ENCODE measurements at regions not wholly inside any gene's neighbourhood (a gene's known extent, or its start where the extent isn't known, plus 50 kb on each side); places are given as distances from the start of the nearest gene placed in this dataset.

GRCh38 chr19:30130356-30131122 lies 188.5 kb downstream of the URI1 start:
- Mint-ChIP-seq H3K4me3 (ENCODE audit: unreplicated experiment) (no peak overlapping the region), H3K36me3 (ENCODE audit: insufficient read depth, unreplicated experiment) (no peaks in the 10 kb centered on the region), H3K4me1 (ENCODE audit: low read depth, unreplicated experiment) (no peaks in the 10 kb centered on the region), H3K9me3 (ENCODE audit: unreplicated experiment) (no peaks in the 10 kb centered on the region), H3K27me3 (ENCODE audit: insufficient read depth, unreplicated experiment) (peaks cover 21% of the 10 kb centered on the region), H3K27ac (ENCODE audit: unreplicated experiment) (no peak overlapping the region)
- Histone ChIP-seq H3K4me1 (no peaks in the 10 kb centered on the region), H3K36me3 (ENCODE audit: control insufficient read depth, insufficient read depth, low read length) (no peaks in the 10 kb centered on the region), H3K27me3 (replicated peaks; ENCODE audit: control insufficient read depth, insufficient read depth, low read length) (no peaks in the 10 kb centered on the region; the same call in 1 of the 2 replicates), H3K4me3 (ENCODE audit: low read depth, low read length) (no peak overlapping the region), H3K9me3 (no peaks in the 10 kb centered on the region)
- TF ChIP-seq, protein P1, sequence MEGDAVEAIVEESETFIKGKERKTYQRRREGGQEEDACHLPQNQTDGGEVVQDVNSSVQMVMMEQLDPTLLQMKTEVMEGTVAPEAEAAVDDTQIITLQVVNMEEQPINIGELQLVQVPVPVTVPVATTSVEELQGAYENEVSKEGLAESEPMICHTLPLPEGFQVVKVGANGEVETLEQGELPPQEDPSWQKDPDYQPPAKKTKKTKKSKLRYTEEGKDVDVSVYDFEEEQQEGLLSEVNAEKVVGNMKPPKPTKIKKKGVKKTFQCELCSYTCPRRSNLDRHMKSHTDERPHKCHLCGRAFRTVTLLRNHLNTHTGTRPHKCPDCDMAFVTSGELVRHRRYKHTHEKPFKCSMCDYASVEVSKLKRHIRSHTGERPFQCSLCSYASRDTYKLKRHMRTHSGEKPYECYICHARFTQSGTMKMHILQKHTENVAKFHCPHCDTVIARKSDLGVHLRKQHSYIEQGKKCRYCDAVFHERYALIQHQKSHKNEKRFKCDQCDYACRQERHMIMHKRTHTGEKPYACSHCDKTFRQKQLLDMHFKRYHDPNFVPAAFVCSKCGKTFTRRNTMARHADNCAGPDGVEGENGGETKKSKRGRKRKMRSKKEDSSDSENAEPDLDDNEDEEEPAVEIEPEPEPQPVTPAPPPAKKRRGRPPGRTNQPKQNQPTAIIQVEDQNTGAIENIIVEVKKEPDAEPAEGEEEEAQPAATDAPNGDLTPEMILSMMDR (IDR thresholded peaks at IDR 0.05; ENCODE audit: insufficient read depth in 1 of 2, low read depth in 1 of 2, low read length in 1 of 2, severe bottlenecking in 1 of 2, unreplicated experiment in 1 of 2), result no peak
- no TSS peak for BruUV-seq (replicated peaks)
- POLR2A ChIA-PET, result no interaction called here
- intact Hi-C loops (cut with micrococcal nuclease; ENCODE audit: unreplicated experiment), result no loop called here
- CTCF ChIA-PET, result no interaction called here
- no peak for DNase-seq

DNA sequence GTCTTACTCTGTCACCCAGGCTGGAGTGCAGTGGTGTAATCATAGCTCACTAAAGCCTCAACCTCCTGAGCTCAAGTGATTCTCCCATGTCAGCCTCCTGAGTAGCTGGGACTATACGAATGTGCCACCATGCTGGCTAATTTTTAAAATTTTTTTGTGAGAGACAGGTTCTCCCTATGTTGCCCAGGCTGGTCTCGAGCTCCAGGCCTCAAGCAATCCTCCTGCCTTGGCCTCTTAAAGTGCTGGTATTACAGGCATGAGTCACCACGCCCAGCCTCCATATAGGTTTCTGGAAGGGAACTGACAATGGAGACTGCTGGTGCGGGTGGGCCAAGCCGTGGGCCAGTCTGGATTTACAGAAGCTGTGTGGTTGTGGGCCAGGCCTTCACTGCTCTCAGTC lies 189.2 kb downstream of the URI1 start:
- BruUV-seq (replicated peaks), result no TSS peak
- peak in 1 of 2 experiments; percentile 29 for DNase-seq
- H3K4me3 Mint-ChIP-seq (ENCODE audit: unreplicated experiment), result no peak overlapping the region
- H3K36me3 Mint-ChIP-seq (ENCODE audit: insufficient read depth, unreplicated experiment), result no peaks in the 10 kb centered on the region
- CTCF ChIA-PET, result no interaction called here
- intact Hi-C loops (cut with micrococcal nuclease; ENCODE audit: unreplicated experiment), result no loop called here
- Histone ChIP-seq H3K4me3 (ENCODE audit: low read depth, low read length) (no peak overlapping the region), H3K36me3 (ENCODE audit: control insufficient read depth, insufficient read depth, low read length) (no peaks in the 10 kb centered on the region), H3K27me3 (replicated peaks; ENCODE audit: control insufficient read depth, insufficient read depth, low read length) (no peaks in the 10 kb centered on the region; the same call in 1 of the 2 replicates), H3K4me1 (no peaks in the 10 kb centered on the region), H3K9me3 (no peaks in the 10 kb centered on the region)
- TF ChIP-seq, protein P1 (IDR thresholded peaks at IDR 0.05; ENCODE audit: insufficient read depth in 1 of 2, low read depth in 1 of 2, low read length in 1 of 2, severe bottlenecking in 1 of 2, unreplicated experiment in 1 of 2), result no peak
- no peaks in the 10 kb centered on the region for H3K4me1 Mint-ChIP-seq (ENCODE audit: low read depth, unreplicated experiment)
- H3K27ac Mint-ChIP-seq (ENCODE audit: unreplicated experiment), result no peak overlapping the region
- peaks cover 22% of the 10 kb centered on the region for H3K27me3 Mint-ChIP-seq (ENCODE audit: insufficient read depth, unreplicated experiment)
- POLR2A ChIA-PET, result interaction anchor here (0.6 kb wide), 1 partner anchor 136 kb away, joined by 3 read pairs; no protein-coding TSS in a partner anchor
- H3K9me3 Mint-ChIP-seq (ENCODE audit: unreplicated experiment), result no peaks in the 10 kb centered on the region

DNA sequence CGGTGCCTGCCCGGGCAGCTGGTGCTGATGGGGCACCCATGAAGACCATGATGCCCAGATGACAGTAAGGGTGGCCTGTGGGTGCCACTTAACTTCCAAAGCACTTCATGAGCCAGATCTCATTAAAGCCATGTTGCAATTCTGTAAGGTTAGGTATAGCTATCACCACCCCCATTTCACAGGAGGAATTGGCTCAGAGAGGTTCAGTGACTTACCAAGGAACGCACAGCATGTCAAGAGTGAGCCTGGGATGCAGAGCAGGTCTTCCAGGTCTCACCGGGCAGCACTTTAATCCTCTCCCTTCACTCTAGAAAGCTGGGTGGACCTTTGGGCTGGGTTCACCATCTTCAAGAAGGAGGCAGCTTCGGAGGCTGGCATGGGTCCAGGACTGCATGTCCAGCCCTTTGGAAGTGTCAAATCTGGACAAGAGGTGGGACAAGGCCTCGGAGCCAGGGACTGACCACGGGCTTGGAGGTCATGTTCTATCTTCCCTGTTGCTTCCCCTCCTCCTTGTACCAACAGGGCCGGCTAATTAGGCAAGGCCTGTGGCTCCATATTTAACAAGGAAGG lies 189.8 kb downstream of the URI1 start:
- no TSS peak for BruUV-seq (replicated peaks)
- Histone ChIP-seq H3K4me1 (no peaks in the 10 kb centered on the region), H3K9me3 (no peaks in the 10 kb centered on the region), H3K27me3 (replicated peaks; ENCODE audit: control insufficient read depth, insufficient read depth, low read length) (no peaks in the 10 kb centered on the region; the same call in 1 of the 2 replicates), H3K36me3 (ENCODE audit: control insufficient read depth, insufficient read depth, low read length) (no peaks in the 10 kb centered on the region), H3K4me3 (ENCODE audit: low read depth, low read length) (no peak overlapping the region)
- Mint-ChIP-seq H3K4me1 (ENCODE audit: low read depth, unreplicated experiment) (no peaks in the 10 kb centered on the region), H3K9me3 (ENCODE audit: unreplicated experiment) (no peaks in the 10 kb centered on the region), H3K27ac (ENCODE audit: unreplicated experiment) (no peak overlapping the region), H3K27me3 (ENCODE audit: insufficient read depth, unreplicated experiment) (peaks cover 20% of the 10 kb centered on the region), H3K36me3 (ENCODE audit: insufficient read depth, unreplicated experiment) (no peaks in the 10 kb centered on the region), H3K4me3 (ENCODE audit: unreplicated experiment) (no peak overlapping the region)
- ChIA-PET POLR2A (interaction anchor here (0.6 kb wide), 1 partner anchor 136 kb away, joined by 3 read pairs; no protein-coding TSS in a partner anchor), CTCF (interaction anchor here (0.5 kb wide), 1 partner anchor 357 kb away, joined by 3 read pairs; no protein-coding TSS in a partner anchor)
- intact Hi-C loops (cut with micrococcal nuclease; ENCODE audit: unreplicated experiment), result no loop called here
- peak in 1 of 2 experiments; percentile 15 for DNase-seq
- TF ChIP-seq, protein P1 (IDR thresholded peaks at IDR 0.05; ENCODE audit: insufficient read depth in 1 of 2, low read depth in 1 of 2, low read length in 1 of 2, severe bottlenecking in 1 of 2, unreplicated experiment in 1 of 2), result no peak
